Parathyroid adenoma (tissue), 2 donors: ENCODE measurements at regions not wholly inside any gene's neighbourhood (a gene's known extent, or its start where the extent isn't known, plus 50 kb on each side); places are given as distances from the start of the nearest gene placed in this dataset.

Source experiments
- H2AFZ ChIP-seq: fragments of 300-600 bp; sonication (generic); one replicate; pipeline ENCODE4 v1.7.0; 2017; ENCODE audit warnings: antibody characterized with exemption, mild to moderate bottlenecking
- H3K27ac ChIP-seq: fragments of 300-600 bp; sonication (generic); one replicate; pipeline ENCODE4 v1.7.0; 2017
- H3K27me3 ChIP-seq: fragments of 300-600 bp; sonication (generic); one replicate; pipeline ENCODE4 v1.7.0; 2017; ENCODE audit warnings: low read length; ENCODE audit not compliant: control insufficient read depth, insufficient read depth
- H3K36me3 ChIP-seq: fragments of 300-600 bp; sonication (generic); one replicate; pipeline ENCODE4 v1.7.0; 2017; ENCODE audit warnings: low read length; ENCODE audit not compliant: control insufficient read depth, insufficient read depth
- H3K4me1 ChIP-seq: fragments of 300-600 bp; sonication (generic); one replicate; pipeline ENCODE4 v1.7.0; 2017; ENCODE audit warnings: control low read depth
- H3K4me2 ChIP-seq: fragments of 300-600 bp; sonication (generic); one replicate; pipeline ENCODE4 v1.7.0; 2017; ENCODE audit warnings: low read length
- H3K4me3 ChIP-seq: fragments of 300-600 bp; sonication (generic); one replicate; pipeline ENCODE4 v1.7.0; 2017; ENCODE audit warnings: low read depth, low read length
- H3K79me2 ChIP-seq: fragments of 300-600 bp; sonication (generic); one replicate; pipeline ENCODE4 v1.7.0; 2017; ENCODE audit warnings: control low read depth
- H3K9ac ChIP-seq: fragments of 300-600 bp; sonication (generic); one replicate; pipeline ENCODE4 v1.7.0; 2017; ENCODE audit warnings: mild to moderate bottlenecking
- H3K9me3 ChIP-seq: fragments of 300-600 bp; sonication (generic); one replicate; pipeline ENCODE4 v1.7.0; 2017; ENCODE audit warnings: low read length; ENCODE audit not compliant: control insufficient read depth
- CTCF ChIP-seq: fragments of 300-600 bp; sonication (generic); IDR thresholded peaks from one replicate; pipeline ENCODE4 v1.7.0; 2017; ENCODE audit warnings: antibody characterized with exemption, mild to moderate bottlenecking
- donor health status: primary hyperparathyroidism.

DNA sequence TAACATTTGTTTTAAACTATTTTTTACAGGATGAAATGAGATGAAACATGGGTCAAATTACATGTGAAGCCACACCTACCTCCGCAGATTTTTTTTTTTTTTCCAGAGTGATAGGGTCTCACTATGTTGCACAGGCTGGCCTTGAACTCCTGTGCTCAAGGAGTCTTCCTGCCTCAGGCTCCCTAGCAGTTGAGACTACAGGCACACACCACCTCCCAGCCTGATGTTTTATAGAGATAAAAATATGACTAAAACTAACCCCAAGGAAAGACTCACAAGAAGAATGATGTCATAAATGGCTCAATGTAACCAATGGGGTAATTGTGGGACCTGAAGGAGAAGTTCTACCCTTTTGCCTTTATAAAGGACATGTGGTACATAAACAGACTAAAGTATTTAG, 52.3 kb upstream of the SOX6 start:
- no peak overlapping the region for H3K4me2 ChIP-seq
- H3K4me1 ChIP-seq, result no peaks in the 10 kb centered on the region
- H3K27me3 ChIP-seq, result no peaks in the 10 kb centered on the region
- no peaks in the 10 kb centered on the region for H3K9me3 ChIP-seq
- no peak overlapping the region for H3K27ac ChIP-seq
- H3K79me2 ChIP-seq, result no peaks in the 10 kb centered on the region
- no peak for TF ChIP-seq CTCF
- H3K4me3 ChIP-seq, result no peak overlapping the region
- H3K36me3 ChIP-seq, result no peaks in the 10 kb centered on the region
- H3K9ac ChIP-seq, result no peak overlapping the region
- no peak overlapping the region for H2AFZ ChIP-seq

DNA sequence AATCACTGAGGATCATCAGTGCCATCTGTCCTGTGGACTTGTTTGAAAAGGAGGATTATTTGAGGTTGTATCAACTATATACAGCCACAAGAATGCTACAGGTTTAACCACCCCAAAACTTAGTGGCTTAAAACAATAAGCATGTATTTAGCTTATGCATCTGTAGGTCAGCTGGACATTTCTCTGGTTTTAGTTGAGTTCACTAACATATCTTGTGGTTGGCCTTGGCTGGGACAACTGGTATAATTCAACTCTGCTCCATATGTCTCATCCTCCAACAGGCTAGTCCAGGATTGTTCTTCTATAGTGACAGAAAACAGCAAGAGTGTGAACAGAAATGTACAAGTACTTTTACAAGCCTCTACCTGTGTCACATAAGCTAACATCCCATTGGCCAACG, 49.9 kb upstream of the SOX6 start:
- TF ChIP-seq CTCF, result no peak
- H3K27me3 ChIP-seq, result no peaks in the 10 kb centered on the region
- H3K4me3 ChIP-seq, result no peak overlapping the region
- no peaks in the 10 kb centered on the region for H3K4me1 ChIP-seq
- H3K4me2 ChIP-seq, result no peak overlapping the region
- no peaks in the 10 kb centered on the region for H3K9me3 ChIP-seq
- no peak overlapping the region for H3K9ac ChIP-seq
- H2AFZ ChIP-seq, result no peak overlapping the region
- H3K27ac ChIP-seq, result no peak overlapping the region
- no peaks in the 10 kb centered on the region for H3K79me2 ChIP-seq
- no peaks in the 10 kb centered on the region for H3K36me3 ChIP-seq
